ENCODE measurements at regions not wholly inside any gene's neighbourhood (a gene's known extent, or its start where the extent isn't known, plus 50 kb on each side); places are given as distances from the start of the nearest gene placed in this dataset.
A peak's percentile ranks its signal among the peaks of the same experiment; 100 is the strongest.

GRCh38 chr4:144591401-144591800, 54.6 kb upstream of the HHIP start:
- TF ChIP-seq TEAD4 (IDR thresholded peaks at IDR 0.05) (no peak), RAD21 (IDR thresholded peaks at IDR 0.05; ENCODE audit: low read depth) (no peak), NFIC (IDR thresholded peaks at IDR 0.05) (peak; percentile 52; the same call in 1 of the 2 replicates)

- TF ChIP-seq YY1 (IDR thresholded peaks at IDR 0.05; ENCODE audit: low read depth) (no peak), ZBTB7A (IDR thresholded peaks at IDR 0.05; ENCODE audit: low read depth) (no peak), REST (IDR thresholded peaks at IDR 0.05; ENCODE audit: low read depth) (no peak), USF1 (IDR thresholded peaks at IDR 0.05) (no peak), FOXM1 (IDR thresholded peaks at IDR 0.05; ENCODE audit: borderline replicate concordance, low read depth) (no peak), CEBPB (IDR thresholded peaks at IDR 0.05) (no peak)
Observed at GRCh38 chr4:144592264-144592663, 53.7 kb upstream of the HHIP start.

- no peak for TF ChIP-seq REST (IDR thresholded peaks at IDR 0.05; ENCODE audit: low read depth)
- TF ChIP-seq CEBPB (IDR thresholded peaks at IDR 0.05): no peak
- no peak for TF ChIP-seq TAF1 (IDR thresholded peaks at IDR 0.05; ENCODE audit: low read depth)
- TF ChIP-seq YY1 (IDR thresholded peaks at IDR 0.05; ENCODE audit: low read depth): no peak
- no peak for TF ChIP-seq USF1 (IDR thresholded peaks at IDR 0.05)
- TF ChIP-seq CREB1 (IDR thresholded peaks at IDR 0.05; ENCODE audit: low read depth): no peak
- TF ChIP-seq EGR1 (IDR thresholded peaks at IDR 0.05): no peak
- TF ChIP-seq RAD21 (IDR thresholded peaks at IDR 0.05; ENCODE audit: low read depth): no peak
- no peak for TF ChIP-seq EP300 (IDR thresholded peaks at IDR 0.05; ENCODE audit: borderline replicate concordance)
- TF ChIP-seq NFIC (IDR thresholded peaks at IDR 0.05): no peak
- no peak for TF ChIP-seq TCF12 (IDR thresholded peaks at IDR 0.05; ENCODE audit: low read depth)
- no peak for TF ChIP-seq ZBTB7A (IDR thresholded peaks at IDR 0.05; ENCODE audit: low read depth)
Observed at GRCh38 chr4:144594471-144594986, 51.4 kb upstream of the HHIP start.

- no peak for TF ChIP-seq CREB1 (IDR thresholded peaks at IDR 0.05; ENCODE audit: low read depth)
- no peak for TF ChIP-seq EP300 (IDR thresholded peaks at IDR 0.05; ENCODE audit: borderline replicate concordance)
Observed at GRCh38 chr4:144595681-144596080, 50.3 kb upstream of the HHIP start.
